HG03060 (cell line): ENCODE measurements at regions not wholly inside any gene's neighbourhood (a gene's known extent, or its start where the extent isn't known, plus 50 kb on each side); places are given as distances from the start of the nearest gene placed in this dataset.

Source experiments
- ATAC-seq: cut with Tn5 transposase; IDR thresholded peaks from one replicate; pipeline ENCODE4 v1.9.1; 2021; ENCODE audit warnings: low read depth, moderate number of reproducible peaks; ENCODE audit not compliant: unreplicated experiment

- no peak for ATAC-seq
These were observed 236.9 kb upstream of the ANKRD55 start for GRCh38 chr5:56470007-56470406.

- no peak for ATAC-seq
These were observed 235.1 kb upstream of the ANKRD55 start for GRCh38 chr5:56468277-56468676.

GRCh38 chr5:56467176-56467717, 234.1 kb upstream of the ANKRD55 start:
- ATAC-seq, result no peak

- ATAC-seq, result no peak
These were observed 233.1 kb upstream of the ANKRD55 start for GRCh38 chr5:56466136-56466816.

GRCh38 chr5:56465769-56466135, 232.6 kb upstream of the ANKRD55 start:
- ATAC-seq, result no peak

- ATAC-seq, result no peak
These were observed 232.0 kb upstream of the ANKRD55 start for GRCh38 chr5:56464935-56465768.

GRCh38 chr5:56463944-56464571, 230.9 kb upstream of the ANKRD55 start:
- no peak for ATAC-seq

- no peak for ATAC-seq
These were observed 228.5 kb upstream of the ANKRD55 start for GRCh38 chr5:56461584-56461983.

GRCh38 chr5:56460681-56461191, 227.6 kb upstream of the ANKRD55 start:
- ATAC-seq, result no peak

GRCh38 chr5:56460195-56460546, 227.0 kb upstream of the ANKRD55 start:
- no peak for ATAC-seq

- ATAC-seq, result no peak
These were observed 226.5 kb upstream of the ANKRD55 start for GRCh38 chr5:56459394-56460194.

GRCh38 chr5:56457887-56458812, 225.0 kb upstream of the ANKRD55 start:
- no peak for ATAC-seq

GRCh38 chr5:56456002-56456401, 222.9 kb upstream of the ANKRD55 start:
- ATAC-seq, result no peak

GRCh38 chr5:56455417-56455816, 222.3 kb upstream of the ANKRD55 start:
- no peak for ATAC-seq

- ATAC-seq, result no peak
These were observed 221.2 kb upstream of the ANKRD55 start for GRCh38 chr5:56454219-56454862.

- no peak for ATAC-seq
These were observed 218.6 kb upstream of the ANKRD55 start for GRCh38 chr5:56451742-56452141.

- ATAC-seq, result no peak
These were observed 217.6 kb upstream of the ANKRD55 start for GRCh38 chr5:56450766-56451165.

GRCh38 chr5:56449071-56449640, 216.0 kb upstream of the ANKRD55 start:
- no peak for ATAC-seq
